ENCODE measurements at regions not wholly inside any gene's neighbourhood (a gene's known extent, or its start where the extent isn't known, plus 50 kb on each side); places are given as distances from the start of the nearest gene placed in this dataset.

GRCh38 chr6:163923658-163924411 lies 509.3 kb downstream of the QKI start:
- Histone ChIP-seq H3K9me3 (ENCODE audit: control insufficient read depth, insufficient read depth, low read length) (no peaks in the 10 kb centered on the region), H3K27me3 (ENCODE audit: control insufficient read depth, low read length) (no peaks in the 10 kb centered on the region), H3K27ac (ENCODE audit: low read depth, low read length) (no peak overlapping the region), H3K36me3 (ENCODE audit: control insufficient read depth, low read length) (no peaks in the 10 kb centered on the region), H3K4me1 (ENCODE audit: control insufficient read depth, low read length) (no peaks in the 10 kb centered on the region), H3K4me3 (ENCODE audit: low read length) (no peak overlapping the region), H3K79me2 (ENCODE audit: control insufficient read depth, low read length) (no peaks in the 10 kb centered on the region), H3F3A (ENCODE audit: control insufficient read depth, insufficient read depth) (no peaks in the 10 kb centered on the region), H3K9me2 (replicated peaks; ENCODE audit: control insufficient read depth, low read length) (no peaks in the 10 kb centered on the region), H4K20me1 (ENCODE audit: control insufficient read depth, insufficient read depth, low read depth, low read length) (no peaks in the 10 kb centered on the region), H3K4me2 (ENCODE audit: low read length) (no peak overlapping the region)
- TF ChIP-seq CTCF (IDR thresholded peaks at IDR 0.05; ENCODE audit: low read depth, low read length, poor library complexity, severe bottlenecking): no peak
- TF ChIP-seq EZH2phosphoT487 (IDR thresholded peaks at IDR 0.05; ENCODE audit: borderline replicate concordance, low read length): no peak

- H3K4me1 ChIP-seq (ENCODE audit: control insufficient read depth, low read length): no peaks in the 10 kb centered on the region
- no peak overlapping the region for H3K4me2 ChIP-seq (ENCODE audit: low read length)
- H3K9me2 ChIP-seq (replicated peaks; ENCODE audit: control insufficient read depth, low read length): no peaks in the 10 kb centered on the region
- H3K9me3 ChIP-seq (ENCODE audit: control insufficient read depth, insufficient read depth, low read length): no peaks in the 10 kb centered on the region
- H3K27ac ChIP-seq (ENCODE audit: low read depth, low read length): no peak overlapping the region
- TF ChIP-seq CTCF (IDR thresholded peaks at IDR 0.05; ENCODE audit: low read depth, low read length, poor library complexity, severe bottlenecking) (no peak), EZH2phosphoT487 (IDR thresholded peaks at IDR 0.05; ENCODE audit: borderline replicate concordance, low read length) (no peak)
- no peaks in the 10 kb centered on the region for H3K36me3 ChIP-seq (ENCODE audit: control insufficient read depth, low read length)
- no peaks in the 10 kb centered on the region for H3F3A ChIP-seq (ENCODE audit: control insufficient read depth, insufficient read depth)
- no peak overlapping the region for H3K4me3 ChIP-seq (ENCODE audit: low read length)
- no peaks in the 10 kb centered on the region for H3K27me3 ChIP-seq (ENCODE audit: control insufficient read depth, low read length)
- H3K79me2 ChIP-seq (ENCODE audit: control insufficient read depth, low read length): no peaks in the 10 kb centered on the region
- no peaks in the 10 kb centered on the region for H4K20me1 ChIP-seq (ENCODE audit: control insufficient read depth, insufficient read depth, low read depth, low read length)
Measured at GRCh38 chr6:163922562-163922961, 508.0 kb downstream of the QKI start.

GRCh38 chr6:163919652-163920051 lies 505.1 kb downstream of the QKI start:
- H3K4me2 ChIP-seq (ENCODE audit: low read length): no peak overlapping the region
- no peak overlapping the region for H3K4me3 ChIP-seq (ENCODE audit: low read length)
- H3K27me3 ChIP-seq (ENCODE audit: control insufficient read depth, low read length): no peaks in the 10 kb centered on the region
- H3K27ac ChIP-seq (ENCODE audit: low read depth, low read length): no peak overlapping the region
- H3K36me3 ChIP-seq (ENCODE audit: control insufficient read depth, low read length): no peaks in the 10 kb centered on the region
- no peaks in the 10 kb centered on the region for H3K9me3 ChIP-seq (ENCODE audit: control insufficient read depth, insufficient read depth, low read length)
- H3F3A ChIP-seq (ENCODE audit: control insufficient read depth, insufficient read depth): no peaks in the 10 kb centered on the region
- TF ChIP-seq EZH2phosphoT487 (IDR thresholded peaks at IDR 0.05; ENCODE audit: borderline replicate concordance, low read length) (no peak), CTCF (IDR thresholded peaks at IDR 0.05; ENCODE audit: low read depth, low read length, poor library complexity, severe bottlenecking) (no peak)
- H4K20me1 ChIP-seq (ENCODE audit: control insufficient read depth, insufficient read depth, low read depth, low read length): no peaks in the 10 kb centered on the region
- no peaks in the 10 kb centered on the region for H3K79me2 ChIP-seq (ENCODE audit: control insufficient read depth, low read length)
- no peaks in the 10 kb centered on the region for H3K9me2 ChIP-seq (replicated peaks; ENCODE audit: control insufficient read depth, low read length)
- H3K4me1 ChIP-seq (ENCODE audit: control insufficient read depth, low read length): no peaks in the 10 kb centered on the region
